Gastroesophageal sphincter (tissue), 4 donors: ENCODE measurements at regions not wholly inside any gene's neighbourhood (a gene's known extent, or its start where the extent isn't known, plus 50 kb on each side); places are given as distances from the start of the nearest gene placed in this dataset.

ENCODE experiments used
- ATAC-seq: fragments of 150-250 bp; one replicate; pipeline ENCODE4 v1.9.1; 2016; ENCODE audit warnings: mild to moderate bottlenecking, moderate library complexity
- H3K27ac ChIP-seq, 4 donors: fragments of 200-600 bp; sonication (generic) in 3 of 4; 1 replicate in 3 of 4; 2 replicates in 1 of 4; pipeline ENCODE4 v1.5.1; 2016 to 2019
- H3K27me3 ChIP-seq: fragments of 200-600 bp; sonication (generic); one replicate; pipeline ENCODE4 v1.5.1; 2019
- H3K36me3 ChIP-seq, 2 donors: fragments of 200-600 bp; sonication (generic); one replicate each; pipeline ENCODE4 v1.5.1; 2019; ENCODE audit warnings: control low read depth in 1 of 2
- H3K4me1 ChIP-seq, 3 donors: fragments of 200-600 bp; sonication (generic); 1 replicate in 2 of 3; 2 replicates in 1 of 3; pipeline ENCODE4 v1.5.1; 2016 to 2019; ENCODE audit warnings: control low read depth in 2 of 3
- H3K4me3 ChIP-seq, 2 donors: fragments of 200-600 bp; sonication (generic); one replicate each; pipeline ENCODE4 v1.5.1; 2019; ENCODE audit warnings: mild to moderate bottlenecking in 1 of 2, moderate library complexity in 1 of 2
- H3K9me3 ChIP-seq, 3 donors: fragments of 200-600 bp; sonication (generic); one replicate each; pipeline ENCODE4 v1.5.1; 2017 to 2019; ENCODE audit warnings: control low read depth in 2 of 3
- CTCF ChIP-seq, 4 experiments: fragments of 200-600 bp in 2 of 4; fragments of 450-650 bp in 2 of 4; sonication (generic) in 1 of 4; IDR thresholded peaks; one replicate each; pipeline ENCODE4 v1.5.1; 2017 to 2019; ENCODE audit warnings: antibody characterized with exemption in 4 of 4, mild to moderate bottlenecking in 2 of 4, moderate library complexity in 2 of 4
- EP300 ChIP-seq: sonication (generic); formaldehyde crosslinking; IDR thresholded peaks from one replicate; pipeline ENCODE4 v1.6.1; 2017; ENCODE audit warnings: antibody characterized with exemption, mild to moderate bottlenecking
- POLR2A ChIP-seq, 2 donors: fragments of 450-650 bp; IDR thresholded peaks; one replicate each; pipeline ENCODE4 v1.6.1; 2017; ENCODE audit warnings: antibody characterized with exemption in 2 of 2, mild to moderate bottlenecking in 2 of 2, moderate library complexity in 1 of 2
- POLR2AphosphoS5 ChIP-seq: sonication (generic); formaldehyde crosslinking; IDR thresholded peaks from one replicate; pipeline ENCODE4 v1.6.1; 2017; ENCODE audit warnings: antibody characterized with exemption
- WGBS, 2 donors: methylation state at CpG; one replicate each; pipeline ENCODE4 v1.1.5; 2018; ENCODE audit warnings: low coverage in 1 of 2; 5-methylcytosine and 5-hydroxymethylcytosine counted together

GRCh38 chr5:147152086-147152485 is 82.7 kb upstream of the STK32A start:
- H3K27me3 ChIP-seq, result no peaks in the 10 kb centered on the region
- TF ChIP-seq EP300, result no peak
- TF ChIP-seq CTCF (IDR thresholded peaks at IDR 0.05), result no peak
- no peak for TF ChIP-seq POLR2A (IDR thresholded peaks at IDR 0.05)
- no peak for TF ChIP-seq POLR2AphosphoS5
- ATAC-seq, result no peak
- no peak overlapping the region for H3K27ac ChIP-seq
- H3K9me3 ChIP-seq, result no peaks in the 10 kb centered on the region
- H3K4me3 ChIP-seq, result no peak overlapping the region
- no peaks in the 10 kb centered on the region for H3K4me1 ChIP-seq
- no peaks in the 10 kb centered on the region for H3K36me3 ChIP-seq
- 67 to 83% methylated on average over 1 of the region's 1 CpG for WGBS, 2 donors

- Histone ChIP-seq H3K27ac (no peak overlapping the region), H3K27me3 (no peaks in the 10 kb centered on the region), H3K4me1 (no peaks in the 10 kb centered on the region), H3K36me3 (no peaks in the 10 kb centered on the region), H3K4me3 (no peak overlapping the region), H3K9me3 (no peaks in the 10 kb centered on the region)
- ATAC-seq, result no peak
- TF ChIP-seq EP300 (no peak), CTCF (IDR thresholded peaks at IDR 0.05) (no peak), POLR2A (IDR thresholded peaks at IDR 0.05) (no peak), POLR2AphosphoS5 (no peak)
- 64 to 67% methylated on average over 3 of the region's 3 CpGs for WGBS, 2 donors
Observed at GRCh38 chr5:147154809-147155208, 80.0 kb upstream of the STK32A start.

- H3K4me1 ChIP-seq, result no peaks in the 10 kb centered on the region
- no peak overlapping the region for H3K27ac ChIP-seq
- no peaks in the 10 kb centered on the region for H3K27me3 ChIP-seq
- H3K36me3 ChIP-seq, result no peaks in the 10 kb centered on the region
- TF ChIP-seq POLR2A (IDR thresholded peaks at IDR 0.05) (no peak), POLR2AphosphoS5 (no peak), CTCF (IDR thresholded peaks at IDR 0.05) (no peak), EP300 (no peak)
- no peak overlapping the region for H3K4me3 ChIP-seq
- 53 to 64% methylated on average over 3 to 4 of the region's 5 CpGs for WGBS, 2 donors
- no peak for ATAC-seq
- H3K9me3 ChIP-seq, result no peaks in the 10 kb centered on the region
Observed at GRCh38 chr5:147156012-147156411, 78.8 kb upstream of the STK32A start.

- H3K27ac ChIP-seq, result no peak overlapping the region
Observed at GRCh38 chr5:147160902-147161700, 73.7 kb upstream of the STK32A start.

More at GRCh38 chr5:147160902-147161700, 73.7 kb upstream of the STK32A start:
- no peaks in the 10 kb centered on the region for H3K4me1 ChIP-seq
- H3K4me3 ChIP-seq, result no peak overlapping the region
- H3K9me3 ChIP-seq, result no peaks in the 10 kb centered on the region
- WGBS, 2 donors, result 31 to 53% methylated on average over 3 of the region's 3 CpGs
- no peaks in the 10 kb centered on the region for H3K36me3 ChIP-seq
- no peaks in the 10 kb centered on the region for H3K27me3 ChIP-seq
- ATAC-seq, result no peak
- TF ChIP-seq CTCF (IDR thresholded peaks at IDR 0.05), result no peak
- no peak for TF ChIP-seq POLR2A (IDR thresholded peaks at IDR 0.05)
- no peak for TF ChIP-seq POLR2AphosphoS5
- TF ChIP-seq EP300, result no peak
